ENCODE measurements at regions not wholly inside any gene's neighbourhood (a gene's known extent, or its start where the extent isn't known, plus 50 kb on each side); places are given as distances from the start of the nearest gene placed in this dataset.

DNA sequence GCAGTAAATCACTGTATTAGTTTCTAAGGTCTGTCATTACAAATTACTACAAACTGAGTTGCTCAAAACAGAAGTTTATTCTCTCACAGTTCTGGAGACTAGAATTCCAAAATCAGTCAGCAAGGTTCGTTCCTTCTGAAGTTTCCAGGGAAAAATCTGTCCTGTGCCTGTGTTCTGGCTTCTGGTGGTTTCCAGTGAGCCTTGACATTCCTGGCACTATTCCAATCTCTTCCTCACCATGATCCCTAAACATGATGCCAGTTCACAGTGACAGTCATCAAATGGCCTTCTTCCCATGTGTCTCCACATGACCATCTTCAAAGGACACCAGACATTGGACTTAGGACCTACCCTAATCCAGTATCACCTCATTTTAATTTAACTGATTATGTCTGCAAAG is 351.4 kb downstream of the PLK2 start:
- no peak for DNase-seq (ENCODE audit: low read depth)

- no peak for DNase-seq (ENCODE audit: low read depth)
These were observed 352.2 kb downstream of the PLK2 start for GRCh38 chr5:58107704-58108103.

GRCh38 chr5:58106754-58107410 is 353.0 kb downstream of the PLK2 start:
- no peak for DNase-seq (ENCODE audit: low read depth)

DNA sequence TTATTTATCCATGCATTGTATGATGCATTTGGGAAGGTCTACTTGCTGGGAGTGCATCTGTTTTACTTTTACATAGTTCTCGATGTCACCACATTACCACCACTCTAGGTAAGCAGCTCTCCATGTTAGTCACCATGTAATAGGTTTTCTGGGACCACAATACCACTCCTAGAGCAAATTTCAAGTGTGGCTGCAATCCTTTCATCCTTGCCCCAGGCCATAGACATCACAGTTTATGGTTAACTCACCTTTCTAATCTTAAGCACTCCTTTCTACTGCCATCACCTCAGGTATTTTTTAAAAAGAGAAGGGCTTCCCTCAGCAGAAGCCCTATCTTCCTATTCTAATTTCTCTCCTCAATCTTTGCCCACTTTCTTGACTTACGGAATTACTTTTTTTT is 354.1 kb downstream of the PLK2 start:
- DNase-seq (ENCODE audit: low read depth), result no peak

DNA sequence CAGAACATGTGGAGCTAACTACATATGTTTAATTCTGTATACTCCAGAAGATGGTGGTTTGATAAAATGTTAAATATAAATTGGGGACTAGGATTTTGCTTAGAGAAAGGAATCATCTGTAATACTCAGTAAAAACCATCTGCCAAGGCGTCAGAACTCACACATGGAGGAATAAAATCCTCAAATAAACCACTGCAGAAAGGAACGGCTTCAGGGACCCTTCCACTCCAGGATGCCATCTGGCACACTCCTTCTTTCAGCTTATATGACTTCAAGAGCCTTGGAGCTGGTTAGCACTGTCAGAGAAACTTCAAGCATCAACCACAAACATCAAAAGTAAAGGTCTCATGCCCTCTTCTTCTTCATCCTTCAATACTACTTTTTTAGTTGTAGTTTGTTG is 360.6 kb downstream of the PLK2 start:
- no peak for DNase-seq (ENCODE audit: low read depth)

DNA sequence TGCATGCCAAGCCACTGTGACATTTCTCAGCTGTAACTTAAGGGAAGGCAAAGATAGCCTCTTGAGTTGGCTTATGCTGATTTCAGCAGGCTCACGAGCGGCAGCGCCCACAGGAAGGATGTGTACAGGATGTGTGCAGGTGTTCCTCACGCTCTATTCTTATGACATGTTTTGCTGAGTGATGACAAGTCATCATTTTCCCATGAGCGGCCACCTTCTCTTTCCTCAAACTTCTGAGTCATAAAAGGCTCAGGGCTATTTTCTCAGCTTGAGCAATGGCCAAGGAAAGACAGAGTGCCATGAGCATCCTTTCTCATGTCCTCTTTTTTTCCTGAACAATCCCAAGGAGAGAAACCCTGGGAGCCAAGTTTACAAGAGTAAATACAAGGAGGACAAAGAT is 365.9 kb downstream of the PLK2 start:
- no peak for DNase-seq (ENCODE audit: low read depth)

DNA sequence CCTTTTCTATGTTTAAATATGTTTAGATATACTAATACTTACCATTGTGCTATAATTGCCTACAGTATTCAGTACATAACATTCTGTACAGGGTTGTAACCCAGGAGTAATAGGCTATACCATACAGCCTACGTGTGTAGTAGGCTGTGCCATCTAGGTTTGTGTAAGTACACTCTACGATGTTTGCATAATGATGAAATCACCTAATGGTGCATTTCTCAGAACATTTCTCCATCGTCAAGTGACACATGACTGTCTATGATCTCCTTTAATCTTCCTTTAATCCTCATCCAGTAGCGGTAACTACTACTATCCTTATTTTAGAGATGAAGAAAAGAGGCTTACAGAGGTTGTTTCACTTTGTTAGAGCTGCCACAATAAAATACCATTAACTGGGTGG is 369.2 kb downstream of the PLK2 start:
- DNase-seq (ENCODE audit: low read depth), result no peak

DNA sequence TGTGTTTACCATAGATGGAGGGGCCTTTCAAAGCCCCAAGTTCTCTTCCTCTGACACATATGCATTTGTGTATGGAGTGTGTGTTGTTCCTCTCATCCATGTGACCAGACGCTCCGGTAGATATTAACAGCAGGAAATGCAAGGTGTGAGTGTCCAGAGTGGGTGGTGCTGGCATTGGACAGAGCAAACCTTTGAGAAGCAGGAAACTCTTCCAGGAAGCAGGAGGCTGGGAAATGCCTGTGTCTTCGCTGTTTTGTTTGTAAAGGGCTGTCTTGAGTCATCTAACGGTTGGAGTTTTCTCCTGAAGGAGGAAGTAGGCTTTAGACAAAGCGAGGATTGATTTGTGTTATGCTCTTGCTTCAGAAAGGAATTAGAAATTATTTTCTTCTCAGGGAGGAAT is 370.9 kb downstream of the PLK2 start:
- DNase-seq (ENCODE audit: low read depth), result no peak

- no peak for DNase-seq (ENCODE audit: low read depth)
These were observed 372.0 kb downstream of the PLK2 start for GRCh38 chr5:58087905-58088304.

DNA sequence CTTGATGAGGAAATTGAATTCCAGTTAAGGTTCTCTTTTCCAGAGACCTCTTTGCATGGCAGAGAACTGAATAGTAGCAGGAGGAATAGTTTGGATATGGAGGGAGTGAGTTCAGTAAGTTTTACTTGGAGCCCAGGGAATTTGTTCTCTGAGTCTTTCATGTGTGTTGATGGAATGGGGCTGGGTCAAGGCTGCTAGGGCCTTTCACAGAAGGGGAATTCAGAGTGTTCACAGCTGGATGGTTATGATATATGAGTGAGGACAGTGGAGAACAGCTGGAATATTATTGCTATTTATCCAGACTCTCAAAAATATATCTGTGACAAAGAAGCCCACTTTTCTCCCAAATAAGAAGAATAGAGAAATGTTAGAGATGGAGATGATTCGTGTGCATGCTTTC is 372.8 kb downstream of the PLK2 start:
- no peak for DNase-seq (ENCODE audit: low read depth)

DNA sequence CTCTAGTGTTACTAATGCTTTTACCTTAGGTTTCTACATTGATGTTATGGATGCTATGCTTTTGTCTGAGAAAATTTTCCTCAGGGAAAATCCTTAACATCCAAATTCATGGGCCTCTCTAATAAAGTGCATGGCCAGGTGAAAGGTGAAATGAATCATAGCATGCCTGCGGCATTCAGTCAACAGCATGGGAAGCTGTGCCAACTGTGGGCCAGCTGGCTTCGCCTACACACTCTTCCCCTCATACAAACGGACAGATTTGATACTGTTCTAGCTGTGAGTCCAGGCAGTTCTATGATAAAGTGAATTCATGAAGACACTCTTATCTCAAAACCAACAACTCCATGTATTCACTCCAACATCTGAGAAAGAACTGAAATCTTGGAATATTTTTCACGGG is 374.1 kb downstream of the PLK2 start:
- no peak for DNase-seq (ENCODE audit: low read depth)

- DNase-seq (ENCODE audit: low read depth), result no peak
These were observed 378.5 kb downstream of the PLK2 start for GRCh38 chr5:58081435-58081834.

DNA sequence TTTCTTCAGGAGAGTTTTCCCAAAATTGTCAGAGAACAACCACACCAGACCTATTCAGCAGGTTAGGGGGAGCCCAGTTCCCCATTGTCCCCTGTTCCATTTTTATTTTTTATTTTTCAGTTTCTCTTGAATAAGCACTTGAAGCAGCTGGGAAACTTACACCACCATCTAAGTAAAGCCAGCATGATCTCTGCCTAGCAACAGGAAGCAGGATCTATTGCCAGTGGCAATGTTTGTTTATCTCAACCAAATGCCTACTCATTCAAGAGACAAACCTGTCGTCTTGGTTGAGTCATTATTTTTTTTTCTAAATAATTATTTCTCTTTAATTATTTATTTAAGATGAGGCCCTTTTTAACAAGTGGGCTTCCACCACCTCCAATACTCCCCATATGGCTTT is 379.3 kb downstream of the PLK2 start:
- no peak for DNase-seq (ENCODE audit: low read depth)

GRCh38 chr5:58077966-58078365 is 381.9 kb downstream of the PLK2 start:
- no peak for DNase-seq (ENCODE audit: low read depth)

DNA sequence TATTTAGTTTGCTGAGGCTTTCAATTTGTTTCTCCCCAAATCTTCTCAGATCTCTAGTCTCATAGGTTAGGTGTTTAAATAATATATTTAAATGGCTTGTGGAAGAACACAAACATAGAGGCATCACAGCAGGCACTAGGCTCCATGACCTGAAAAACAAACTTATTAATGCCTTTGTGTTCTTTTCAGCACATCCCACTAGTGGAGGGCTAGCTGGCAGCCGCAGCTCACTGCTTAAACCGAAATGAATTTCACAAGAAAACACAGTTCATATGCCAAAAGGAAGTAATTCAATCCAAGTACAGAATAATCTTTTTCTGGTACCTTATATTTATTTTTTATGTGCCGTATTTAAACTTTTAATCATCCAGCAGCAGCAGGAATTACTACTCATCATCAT is 382.5 kb downstream of the PLK2 start:
- no peak for DNase-seq (ENCODE audit: low read depth)

GRCh38 chr5:58076483-58077257 is 383.2 kb downstream of the PLK2 start:
- DNase-seq (ENCODE audit: low read depth), result no peak

GRCh38 chr5:58075907-58076306 is 384.0 kb downstream of the PLK2 start:
- DNase-seq (ENCODE audit: low read depth), result no peak

- DNase-seq (ENCODE audit: low read depth), result no peak
These were observed 385.2 kb downstream of the PLK2 start for GRCh38 chr5:58074717-58075116.

DNA sequence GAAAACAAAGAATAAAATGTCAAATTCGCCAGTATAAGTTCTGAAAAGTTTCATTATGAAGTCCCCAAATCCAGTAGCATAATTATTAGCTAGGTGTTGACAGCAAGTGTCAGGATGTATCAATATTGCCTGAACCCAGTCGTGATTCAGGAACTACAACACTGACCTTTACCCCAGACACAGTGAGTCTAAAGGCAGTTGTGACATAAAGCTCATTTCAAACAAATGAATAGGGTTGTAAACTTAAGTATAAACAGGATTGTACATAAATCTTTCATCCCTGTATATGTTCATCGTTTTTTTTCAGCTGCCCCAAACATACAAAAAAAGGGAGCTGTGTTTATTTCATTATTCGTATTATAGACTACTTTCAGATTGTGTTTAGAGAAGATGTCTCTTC is 385.7 kb downstream of the PLK2 start:
- DNase-seq (ENCODE audit: low read depth), result no peak

GRCh38 chr5:58073243-58073642 is 386.6 kb downstream of the PLK2 start:
- DNase-seq (ENCODE audit: low read depth), result no peak

DNA sequence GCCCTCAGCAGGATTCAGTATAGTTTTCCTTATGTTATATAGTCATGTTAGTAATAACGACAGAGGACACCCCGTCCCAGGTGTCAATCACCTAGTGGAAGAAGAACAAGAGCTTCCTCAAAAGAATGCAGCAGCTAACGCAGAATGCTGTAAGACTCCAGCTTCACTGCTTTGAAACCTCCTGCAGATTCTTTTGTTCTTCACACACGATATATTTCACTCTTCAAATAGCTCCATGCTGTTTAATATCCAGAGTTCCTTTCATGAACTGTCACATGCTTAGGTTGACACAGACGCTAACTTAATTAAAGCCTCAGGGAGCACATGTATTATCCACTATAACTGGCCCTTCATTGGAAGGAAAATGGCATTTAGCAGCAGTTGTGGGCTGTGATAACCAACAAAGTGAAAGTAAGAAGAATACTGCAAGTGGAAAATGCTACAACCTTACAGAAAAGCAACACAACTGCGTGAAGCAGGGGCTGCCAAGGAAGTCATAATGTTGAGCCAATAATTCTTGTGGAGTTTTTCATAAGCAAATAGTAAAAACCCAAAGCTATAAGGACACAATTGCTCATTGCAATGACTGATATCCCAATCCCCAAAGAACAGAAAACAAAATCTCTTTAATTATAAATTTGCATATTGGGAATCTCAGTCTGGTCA is 387.5 kb downstream of the PLK2 start:
- no peak for DNase-seq (ENCODE audit: low read depth)

DNA sequence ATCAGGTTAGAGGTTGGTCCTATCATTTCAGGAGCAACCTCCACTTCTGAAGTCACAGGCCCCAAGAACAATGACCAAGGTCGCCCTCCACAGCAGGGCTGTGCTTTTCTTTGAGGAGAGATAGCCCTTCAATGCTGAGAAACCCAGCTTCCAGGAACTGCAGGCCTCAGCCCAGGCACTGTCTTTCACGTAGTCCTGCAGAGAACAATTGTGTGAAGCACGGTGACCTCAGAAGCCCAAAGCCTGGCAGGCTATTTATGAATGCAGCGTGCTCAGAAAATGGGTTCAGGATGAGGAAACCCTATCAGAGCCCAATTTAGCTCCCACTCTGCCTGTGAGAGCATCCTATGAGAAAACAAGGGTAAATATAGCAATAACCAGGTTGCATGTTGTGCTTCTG is 388.3 kb downstream of the PLK2 start:
- DNase-seq (ENCODE audit: low read depth), result no peak

DNA sequence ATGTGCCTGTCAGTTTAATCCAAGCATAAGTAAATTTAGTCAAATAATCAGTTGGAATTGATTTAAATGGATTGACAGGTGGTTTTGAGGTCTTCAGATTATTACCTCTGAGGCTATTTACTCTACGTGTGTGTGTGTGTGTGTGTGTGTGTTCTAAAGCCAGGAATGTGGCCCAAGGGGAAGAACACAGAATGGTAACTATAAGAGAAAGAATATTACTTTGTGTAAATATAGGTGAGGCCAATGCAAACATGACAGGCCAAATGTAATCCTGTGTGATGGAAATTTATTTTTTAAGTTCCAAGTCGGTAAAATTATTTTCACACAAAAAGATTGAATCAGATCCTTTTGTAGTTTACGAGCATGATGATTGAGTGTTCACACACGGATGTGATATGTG is 390.0 kb downstream of the PLK2 start:
- no peak for DNase-seq (ENCODE audit: low read depth)

All from fibroblast of the conjunctiva (primary cell).